NCI-H2227 treated with DMSO at 0.1 percent for 48 hours (cell line): ENCODE measurements at regions not wholly inside any gene's neighbourhood (a gene's known extent, or its start where the extent isn't known, plus 50 kb on each side); places are given as distances from the start of the nearest gene placed in this dataset.

ENCODE experiments used
- DNase-seq: peaks from one replicate; lab custom pipeline; 2025; lab: John Stamatoyannopoulos, UW

GRCh38 chr4:157964463-157964862, 208.4 kb downstream of the GASK1B start:
- no peak for DNase-seq

GRCh38 chr4:157961229-157961990, 211.4 kb downstream of the GASK1B start:
- DNase-seq = no peak

- DNase-seq = no peak
Measured at GRCh38 chr4:157957905-157958304, 214.9 kb downstream of the GASK1B start.

- DNase-seq = no peak
Measured at GRCh38 chr4:157942017-157942416, 230.8 kb downstream of the GASK1B start.

- no peak for DNase-seq
Measured at GRCh38 chr4:157934151-157934550, 238.7 kb downstream of the GASK1B start.

- DNase-seq = no peak
Measured at GRCh38 chr4:157932936-157933335, 239.9 kb downstream of the GASK1B start.

- DNase-seq = no peak
Measured at GRCh38 chr4:157929486-157929885, 243.3 kb downstream of the GASK1B start.

GRCh38 chr4:157918036-157918832, 254.6 kb downstream of the GASK1B start:
- DNase-seq = no peak

GRCh38 chr4:157912212-157912611, 260.6 kb downstream of the GASK1B start:
- no peak for DNase-seq

GRCh38 chr4:157911662-157912061, 261.2 kb downstream of the GASK1B start:
- no peak for DNase-seq

GRCh38 chr4:157908691-157909090, 264.1 kb downstream of the GASK1B start:
- DNase-seq = no peak

- no peak for DNase-seq
Measured at GRCh38 chr4:157908031-157908430, 264.8 kb downstream of the GASK1B start.

- no peak for DNase-seq
Measured at GRCh38 chr4:157907226-157907946, 265.4 kb downstream of the GASK1B start.

GRCh38 chr4:157898836-157899605, 273.8 kb downstream of the GASK1B start:
- no peak for DNase-seq

- no peak for DNase-seq
Measured at GRCh38 chr4:157897855-157898370, 274.9 kb downstream of the GASK1B start.

GRCh38 chr4:157896726-157897125, 276.1 kb downstream of the GASK1B start:
- no peak for DNase-seq

- DNase-seq = no peak
Measured at GRCh38 chr4:157895205-157895604, 277.6 kb downstream of the GASK1B start.

GRCh38 chr4:157889788-157890187, 283.0 kb downstream of the GASK1B start:
- no peak for DNase-seq

GRCh38 chr4:157888281-157888680, 284.5 kb downstream of the GASK1B start:
- DNase-seq = no peak

- DNase-seq = no peak
Measured at GRCh38 chr4:157887316-157887715, 285.5 kb downstream of the GASK1B start.

- DNase-seq = no peak
Measured at GRCh38 chr4:157886645-157887044, 286.2 kb downstream of the GASK1B start.

- DNase-seq = no peak
Measured at GRCh38 chr4:157885811-157886210, 287.0 kb downstream of the GASK1B start.
